Fibroblast of peridontal ligament (primary cell): ENCODE measurements at regions not wholly inside any gene's neighbourhood (a gene's known extent, or its start where the extent isn't known, plus 50 kb on each side); places are given as distances from the start of the nearest gene placed in this dataset.

Source experiments
- DNase-seq: peaks from one replicate; pipeline ENCODE4 v3.0.0-alpha.2; 2010; ENCODE audit errors: extremely low read depth

- DNase-seq, result no peak
Observed at GRCh38 chr17:5819921-5820685, 235.8 kb upstream of the NLRP1 start.

DNA sequence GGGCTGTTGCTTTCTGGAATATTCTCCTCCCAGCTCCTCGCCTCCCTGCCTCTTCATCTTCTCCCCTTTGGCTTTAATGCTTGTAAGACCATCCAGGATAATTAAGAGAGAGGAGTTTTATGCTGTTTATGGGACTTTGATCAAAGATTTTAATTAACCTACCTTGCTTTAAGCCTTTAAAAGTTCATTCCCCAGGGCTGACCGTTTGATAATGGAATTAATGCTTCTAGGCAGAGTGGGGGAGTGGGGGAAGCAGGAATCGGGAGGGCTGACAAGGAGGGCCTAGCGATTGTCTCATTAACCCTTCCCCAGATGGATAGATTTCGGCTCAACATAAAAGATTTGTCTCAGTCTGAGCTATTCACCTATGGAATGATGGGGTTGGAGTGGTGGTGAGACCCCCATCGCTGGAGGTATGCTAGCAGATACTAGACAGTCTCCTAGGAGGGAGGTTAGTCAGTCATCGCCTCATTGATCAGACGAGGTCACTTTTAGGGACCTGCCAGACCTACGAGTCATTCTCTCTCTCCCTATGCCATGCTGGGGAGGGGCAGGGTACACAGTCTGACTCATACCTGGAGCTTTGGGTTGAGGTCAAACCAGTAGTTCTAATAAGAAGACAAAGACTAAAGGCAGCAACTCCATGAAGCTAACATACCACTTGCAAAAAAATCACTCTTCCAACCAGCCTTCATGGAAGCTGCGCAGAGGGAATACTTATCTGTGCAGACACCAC lies 236.6 kb upstream of the NLRP1 start:
- peak; percentile 18 for DNase-seq

DNA sequence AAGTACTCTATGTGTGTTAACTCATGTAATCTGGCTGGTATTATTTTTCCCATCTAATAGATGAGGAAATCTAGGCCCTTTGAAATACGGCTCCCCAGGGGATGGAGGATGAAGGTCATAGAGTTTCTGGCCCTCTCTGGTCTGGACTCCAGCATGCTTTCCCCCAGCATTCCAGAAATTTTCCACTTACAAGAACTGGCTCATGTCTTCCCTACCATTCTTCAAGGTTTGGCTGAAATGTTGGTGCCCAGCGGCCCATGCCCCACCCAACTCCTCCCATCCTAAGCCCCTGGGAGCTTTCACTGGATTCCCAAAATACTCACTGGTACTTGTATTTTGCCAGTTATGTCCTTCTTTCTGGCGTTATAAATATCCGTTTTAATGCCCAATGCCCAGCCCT lies 237.5 kb upstream of the NLRP1 start:
- DNase-seq, result peak; percentile 11

- no peak for DNase-seq
Observed at GRCh38 chr17:5822281-5823060, 238.2 kb upstream of the NLRP1 start.

- no peak for DNase-seq
Observed at GRCh38 chr17:5823219-5823618, 238.9 kb upstream of the NLRP1 start.

- peak; percentile 11 for DNase-seq
Observed at GRCh38 chr17:5825717-5826330, 241.5 kb upstream of the NLRP1 start.

GRCh38 chr17:5826384-5826783 lies 242.1 kb upstream of the NLRP1 start:
- DNase-seq, result no peak

- peak; percentile 12 for DNase-seq
Observed at GRCh38 chr17:5830921-5831320, 239.3 kb upstream of the WSCD1 start.

DNA sequence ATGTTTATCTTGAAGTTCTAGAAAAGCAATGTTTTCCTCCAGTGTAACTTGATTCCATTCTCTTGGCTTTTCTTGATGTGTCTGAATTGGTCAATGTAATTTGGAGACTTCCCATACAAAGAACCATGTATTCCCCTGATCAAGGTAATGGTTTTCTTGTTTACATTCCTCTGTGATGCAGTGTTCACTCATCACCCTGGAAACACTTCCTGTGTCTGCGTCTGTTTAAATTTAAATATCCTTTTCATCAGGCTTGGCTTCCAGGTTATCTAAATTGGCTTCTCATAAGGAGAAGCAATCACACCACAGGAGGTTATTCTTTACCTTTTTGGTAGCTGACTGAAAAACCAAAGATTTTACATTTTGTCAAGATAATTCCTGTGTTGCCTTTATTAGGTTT lies 237.3 kb upstream of the WSCD1 start:
- peak; percentile 74 for DNase-seq

- DNase-seq, result peak; percentile 64
Observed at GRCh38 chr17:5837055-5837491, 233.1 kb upstream of the WSCD1 start.

DNA sequence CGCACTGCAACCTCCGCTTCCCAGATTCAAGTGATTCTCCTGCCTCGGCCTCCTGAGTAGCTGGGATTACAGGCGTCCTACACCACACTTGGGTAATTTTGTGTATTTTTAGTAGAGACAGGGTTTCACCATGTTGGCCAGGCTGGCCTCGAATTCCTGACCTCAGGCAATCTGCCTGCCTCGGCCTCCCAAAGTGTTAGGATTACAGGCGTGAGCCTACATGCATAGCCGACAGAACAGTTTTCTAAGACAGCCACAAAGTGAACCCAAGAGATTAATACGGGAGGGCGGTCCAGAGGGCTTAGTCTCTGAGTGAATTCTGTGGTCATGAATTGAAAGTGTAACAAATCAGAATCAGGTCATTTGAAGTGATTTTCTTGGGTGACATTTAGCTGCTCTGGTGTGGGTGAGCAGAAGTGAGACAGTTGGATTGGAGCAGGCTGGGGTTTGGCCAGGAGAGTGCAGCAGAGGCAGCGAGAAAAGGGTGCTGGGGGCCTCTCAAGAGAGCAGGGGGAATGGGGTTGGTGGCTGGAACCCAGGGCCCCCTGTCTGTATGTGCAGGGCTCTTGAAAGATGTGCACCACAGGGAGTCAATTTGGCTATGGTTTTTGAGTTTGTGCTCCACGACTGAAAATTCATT lies 231.4 kb upstream of the WSCD1 start:
- no peak for DNase-seq

DNA sequence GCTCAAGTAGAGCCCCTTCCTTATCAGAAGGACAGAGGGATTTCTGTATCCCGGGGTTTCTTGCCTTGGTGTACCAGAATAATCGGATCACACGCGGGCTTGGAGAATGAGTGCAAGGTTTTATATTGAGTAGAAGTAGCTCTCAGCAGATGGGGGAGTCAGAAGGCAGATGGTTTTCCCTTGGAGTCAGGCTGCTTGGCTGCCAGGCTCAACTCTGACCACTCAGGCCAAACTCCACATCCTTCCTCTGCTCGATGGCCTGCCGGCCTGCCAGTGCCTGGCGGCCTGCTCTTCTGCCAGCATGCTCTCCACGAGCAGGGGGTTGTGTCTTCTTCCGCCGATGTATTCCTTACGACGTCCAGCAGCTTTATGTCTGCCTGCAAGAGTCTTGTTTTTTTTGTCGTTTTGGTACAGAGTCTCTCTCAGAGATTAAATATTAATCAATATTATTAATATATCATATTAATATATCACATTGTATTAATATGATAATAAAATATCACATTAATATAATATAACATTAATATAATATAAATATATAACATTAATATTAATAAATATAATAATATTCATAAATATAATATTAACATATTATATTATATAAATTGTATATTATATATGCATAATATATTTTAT lies 229.2 kb upstream of the WSCD1 start:
- DNase-seq, result no peak

DNA sequence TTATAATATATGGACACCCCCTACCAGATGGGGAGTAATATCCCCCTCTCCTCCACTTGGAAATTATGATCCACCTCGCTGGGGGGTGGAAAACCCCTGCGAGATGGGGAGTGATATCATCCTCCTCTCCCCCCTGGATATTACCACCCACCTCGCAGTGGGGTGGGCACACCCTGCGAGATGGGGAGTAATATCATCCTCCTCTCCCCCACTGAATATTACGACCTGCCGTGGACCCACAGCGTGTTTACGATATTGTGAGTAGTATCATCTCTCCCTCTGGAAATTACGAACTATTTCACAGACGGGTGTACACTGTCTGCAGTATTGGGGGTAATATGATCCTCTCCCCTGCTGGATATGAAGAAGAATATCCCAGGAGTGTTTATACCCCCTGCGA lies 228.3 kb upstream of the WSCD1 start:
- no peak for DNase-seq

DNA sequence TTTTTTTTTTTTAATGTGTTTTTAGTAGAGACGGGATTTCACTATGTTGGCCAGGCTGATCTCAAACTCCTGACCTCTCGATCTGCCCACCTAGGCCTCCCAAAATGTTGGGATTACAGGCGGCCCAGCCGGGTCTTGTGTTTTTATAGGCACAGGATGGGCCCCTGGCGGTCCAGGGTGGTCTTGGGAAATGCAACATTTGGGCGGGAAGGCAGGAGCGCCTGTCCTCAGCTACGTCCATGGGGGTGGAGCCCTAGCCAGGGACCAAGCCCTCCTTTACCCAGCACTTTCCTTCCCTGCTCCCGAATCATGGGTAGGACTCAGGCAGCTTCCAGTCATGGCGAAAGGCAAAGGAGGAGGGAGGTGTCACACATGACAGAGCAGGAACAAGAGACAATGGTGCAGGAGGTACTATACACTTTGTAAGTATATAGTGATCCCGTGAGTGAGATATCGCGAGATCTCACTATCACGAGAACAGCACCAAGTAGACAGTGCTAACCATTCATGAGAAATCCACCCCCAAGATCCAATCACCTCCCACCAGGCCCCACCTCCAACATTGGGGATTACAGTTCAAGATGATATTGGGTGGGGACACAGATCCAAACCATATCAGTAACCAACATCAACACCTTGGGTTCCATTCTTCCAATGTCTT lies 226.7 kb upstream of the WSCD1 start:
- DNase-seq, result no peak

DNA sequence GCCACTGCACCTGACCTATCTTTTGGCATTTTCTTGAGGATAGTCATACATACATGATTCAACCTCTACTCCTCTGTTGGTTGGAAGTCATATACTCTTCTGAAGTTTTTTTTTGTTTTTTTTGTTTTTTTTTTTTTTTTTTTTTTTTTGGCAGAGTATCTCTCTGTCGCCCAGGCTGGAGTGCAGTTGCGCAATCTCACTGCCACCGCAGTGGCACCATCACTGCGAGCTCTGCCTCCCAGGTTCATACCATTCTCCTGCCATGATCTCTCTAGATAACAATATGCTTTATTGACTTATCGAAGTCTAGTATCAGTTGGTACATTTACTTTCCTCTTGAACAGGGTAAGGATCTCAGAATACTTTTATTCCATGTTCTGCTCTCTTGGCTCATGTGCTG lies 224.2 kb upstream of the WSCD1 start:
- no peak for DNase-seq

- no peak for DNase-seq
Observed at GRCh38 chr17:5854871-5855554, 215.2 kb upstream of the WSCD1 start.

GRCh38 chr17:5861246-5861645 lies 208.9 kb upstream of the WSCD1 start:
- DNase-seq, result no peak

DNA sequence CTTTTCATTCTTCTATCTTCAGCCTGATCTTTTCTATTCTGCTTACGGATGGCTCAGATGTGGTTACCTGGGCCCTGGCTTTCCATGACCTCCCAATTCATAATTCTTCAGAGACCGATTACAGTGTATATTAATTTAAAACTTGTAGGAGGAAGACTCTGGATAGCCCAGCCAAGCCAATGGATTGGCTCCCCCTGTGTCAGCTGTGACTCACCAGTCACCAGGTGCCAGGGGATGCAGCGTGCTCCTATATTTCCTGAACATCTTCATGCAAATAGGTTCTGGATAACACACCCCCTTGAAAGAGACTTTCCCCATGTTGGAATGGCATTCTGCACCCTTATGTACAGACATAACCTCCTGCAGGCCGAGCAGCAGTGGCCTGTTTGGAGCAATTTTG lies 208.3 kb upstream of the WSCD1 start:
- DNase-seq, result no peak

- DNase-seq, result no peak
Observed at GRCh38 chr17:5862395-5862794, 207.8 kb upstream of the WSCD1 start.
